AG04450 (cell line): ENCODE measurements at regions not wholly inside any gene's neighbourhood (a gene's known extent, or its start where the extent isn't known, plus 50 kb on each side); places are given as distances from the start of the nearest gene placed in this dataset.

ENCODE experiments used
- CTCF ChIA-PET: fragments of 300-600, 350-600 bp; formaldehyde crosslinking; extraction: SDS; loops from one replicate; lab custom pipeline; 2022; ENCODE audit warnings: antibody characterized with exemption, inconsistent platforms; lab: Charles Lee
- POLR2A ChIA-PET: fragments of 350-600 bp; formaldehyde crosslinking; extraction: SDS; loops from one replicate; lab custom pipeline; 2021; ENCODE audit warnings: antibody characterized with exemption, inconsistent platforms; lab: Yijun Ruan, JAX
- DNase-seq: peaks from one replicate; pipeline ENCODE4 v3.0.0-alpha.2; 2011; ENCODE audit warnings: low read depth, low spot score
- H3K27ac ChIP-seq: one replicate; pipeline ENCODE4 v1.5.1; 2012; ENCODE audit warnings: low read depth, low read length, control low read depth
- H3K27me3 ChIP-seq: one replicate; pipeline ENCODE4 v1.6.0; 2012; ENCODE audit warnings: low read length; ENCODE audit not compliant: control insufficient read depth, insufficient read depth
- H3K4me3 ChIP-seq: 2 replicates; pipeline ENCODE4 v1.5.1; 2011; ENCODE audit warnings: mild to moderate bottlenecking, low read depth, low read length, control low read depth
- H3K9me3 ChIP-seq: 2 replicates; pipeline ENCODE4 v1.5.1; 2012; ENCODE audit warnings: low read length; ENCODE audit not compliant: control insufficient read depth, insufficient read depth
- TF ChIP-seq, protein P1 (sequence below): IDR thresholded peaks from 2 replicates; pipeline ENCODE4 v1.5.1; 2011; ENCODE audit warnings: low read depth, low read length, control low read depth, inconsistent platforms

DNA sequence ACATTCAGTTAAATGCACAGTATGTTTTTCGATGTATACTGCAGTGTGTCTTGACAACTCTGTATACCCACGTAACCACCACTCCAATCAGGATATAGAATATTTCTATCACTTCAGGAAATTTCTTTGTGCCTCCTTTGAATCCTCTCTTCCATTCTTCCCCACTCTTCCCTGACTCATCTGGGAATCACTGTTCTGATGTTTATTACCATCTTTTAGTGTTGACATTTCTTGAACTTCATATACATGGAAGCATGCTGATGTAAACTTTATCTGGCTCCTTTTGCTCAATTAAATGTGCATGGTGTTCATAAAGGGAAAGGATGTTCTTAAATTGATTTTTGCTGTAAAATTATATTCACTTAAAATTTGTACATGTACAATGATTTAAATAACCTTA is 319.9 kb downstream of the PCDH7 start:
- CTCF ChIA-PET, result interaction anchor here (1.5 kb wide), 1 partner anchor 318 kb away, joined by 4 read pairs; no protein-coding TSS in a partner anchor
- TF ChIP-seq, protein P1, sequence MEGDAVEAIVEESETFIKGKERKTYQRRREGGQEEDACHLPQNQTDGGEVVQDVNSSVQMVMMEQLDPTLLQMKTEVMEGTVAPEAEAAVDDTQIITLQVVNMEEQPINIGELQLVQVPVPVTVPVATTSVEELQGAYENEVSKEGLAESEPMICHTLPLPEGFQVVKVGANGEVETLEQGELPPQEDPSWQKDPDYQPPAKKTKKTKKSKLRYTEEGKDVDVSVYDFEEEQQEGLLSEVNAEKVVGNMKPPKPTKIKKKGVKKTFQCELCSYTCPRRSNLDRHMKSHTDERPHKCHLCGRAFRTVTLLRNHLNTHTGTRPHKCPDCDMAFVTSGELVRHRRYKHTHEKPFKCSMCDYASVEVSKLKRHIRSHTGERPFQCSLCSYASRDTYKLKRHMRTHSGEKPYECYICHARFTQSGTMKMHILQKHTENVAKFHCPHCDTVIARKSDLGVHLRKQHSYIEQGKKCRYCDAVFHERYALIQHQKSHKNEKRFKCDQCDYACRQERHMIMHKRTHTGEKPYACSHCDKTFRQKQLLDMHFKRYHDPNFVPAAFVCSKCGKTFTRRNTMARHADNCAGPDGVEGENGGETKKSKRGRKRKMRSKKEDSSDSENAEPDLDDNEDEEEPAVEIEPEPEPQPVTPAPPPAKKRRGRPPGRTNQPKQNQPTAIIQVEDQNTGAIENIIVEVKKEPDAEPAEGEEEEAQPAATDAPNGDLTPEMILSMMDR, result no peak

DNA sequence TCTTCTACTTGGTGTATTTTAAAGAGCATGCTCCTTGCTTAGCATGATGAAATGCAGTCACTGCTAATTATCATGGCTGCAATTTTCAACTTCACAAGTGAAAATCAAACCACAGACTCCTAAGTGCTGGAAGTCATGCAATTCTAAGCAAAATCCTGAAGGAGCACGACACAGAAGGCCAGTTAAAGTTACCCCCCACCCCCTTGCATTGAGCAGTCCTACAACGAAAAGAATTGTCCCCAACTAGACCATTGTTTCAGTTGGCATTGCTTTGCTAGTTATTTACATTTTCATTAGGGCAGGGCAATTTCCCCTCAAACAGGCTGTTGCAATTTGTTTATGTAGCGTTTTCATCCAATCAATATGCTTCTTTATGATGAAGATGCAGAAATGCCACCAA is 321.2 kb downstream of the PCDH7 start:
- H3K27me3 ChIP-seq, result no peaks in the 10 kb centered on the region
- TF ChIP-seq, protein P1, result no peak
- ChIA-PET CTCF (no interaction called here), POLR2A (no interaction called here)
- no peaks in the 10 kb centered on the region for H3K9me3 ChIP-seq
- no peak overlapping the region for H3K4me3 ChIP-seq
- no peak overlapping the region for H3K27ac ChIP-seq
- DNase-seq, result no peak

More for the DNA sequence above, 319.9 kb downstream of the PCDH7 start:
- Histone ChIP-seq H3K27ac (no peak overlapping the region), H3K4me3 (no peak overlapping the region), H3K27me3 (no peaks in the 10 kb centered on the region), H3K9me3 (no peaks in the 10 kb centered on the region)
- no peak for DNase-seq
- POLR2A ChIA-PET, result no interaction called here

DNA sequence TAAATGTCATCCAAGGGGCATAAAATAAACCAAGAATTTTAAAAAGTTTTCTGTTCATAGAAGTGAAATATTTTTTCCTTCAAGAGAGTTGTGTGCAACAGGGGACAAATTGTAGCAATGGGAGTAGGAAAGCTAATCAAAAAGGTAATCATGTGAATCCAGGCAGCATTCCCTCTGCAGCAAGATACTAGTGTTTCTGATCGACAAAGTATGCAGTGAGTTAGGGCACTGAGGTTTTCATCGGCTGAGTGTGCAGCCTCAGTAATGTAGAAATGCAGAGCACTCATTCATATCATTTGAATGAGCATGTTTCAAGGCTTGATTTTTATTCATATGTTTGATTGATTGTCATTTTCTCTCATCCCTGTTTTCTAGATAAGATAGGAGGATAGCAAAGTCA is 321.7 kb downstream of the PCDH7 start:
- DNase-seq, result no peak
- ChIA-PET POLR2A (no interaction called here), CTCF (no interaction called here)
- H3K27ac ChIP-seq, result no peak overlapping the region
- no peak overlapping the region for H3K4me3 ChIP-seq
- TF ChIP-seq, protein P1, result no peak
- H3K27me3 ChIP-seq, result no peaks in the 10 kb centered on the region
- no peaks in the 10 kb centered on the region for H3K9me3 ChIP-seq

DNA sequence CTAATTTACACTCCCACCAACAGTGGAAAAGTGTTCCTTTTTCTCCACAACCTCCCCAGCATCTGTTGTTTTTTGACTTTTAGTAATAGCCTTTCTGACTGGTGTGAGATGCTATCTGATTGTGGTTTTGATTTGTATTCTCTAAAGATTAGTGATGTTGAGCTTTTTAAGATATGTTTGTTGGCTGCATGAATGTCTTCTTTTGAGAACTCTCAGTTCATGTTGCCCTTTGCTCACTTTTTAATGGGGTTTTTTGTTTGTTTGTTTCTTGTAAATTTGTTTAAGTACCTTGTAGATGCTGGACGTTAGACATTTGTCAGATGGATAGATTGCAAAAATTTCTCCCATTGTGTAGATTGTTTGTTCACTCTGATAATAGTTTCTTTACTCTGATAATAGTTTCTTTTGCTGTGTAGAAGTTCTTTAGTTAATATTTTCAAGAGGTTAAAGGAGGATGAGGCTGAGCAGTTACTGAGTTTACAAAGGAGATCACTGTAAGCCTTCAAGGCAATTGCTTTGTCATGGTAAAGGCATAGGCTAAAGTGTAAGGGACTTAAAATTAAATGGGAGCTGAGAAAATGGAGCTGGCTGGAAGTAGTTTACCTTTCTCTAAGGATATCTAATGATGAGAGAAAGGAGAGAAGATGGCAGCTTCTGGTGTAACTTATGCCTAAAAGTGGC is 323.4 kb downstream of the PCDH7 start:
- no peak for DNase-seq
- ChIA-PET CTCF (no interaction called here), POLR2A (no interaction called here)
- H3K27me3 ChIP-seq, result no peaks in the 10 kb centered on the region
- no peak overlapping the region for H3K4me3 ChIP-seq
- no peaks in the 10 kb centered on the region for H3K9me3 ChIP-seq
- no peak overlapping the region for H3K27ac ChIP-seq
- TF ChIP-seq, protein P1, result no peak

DNA sequence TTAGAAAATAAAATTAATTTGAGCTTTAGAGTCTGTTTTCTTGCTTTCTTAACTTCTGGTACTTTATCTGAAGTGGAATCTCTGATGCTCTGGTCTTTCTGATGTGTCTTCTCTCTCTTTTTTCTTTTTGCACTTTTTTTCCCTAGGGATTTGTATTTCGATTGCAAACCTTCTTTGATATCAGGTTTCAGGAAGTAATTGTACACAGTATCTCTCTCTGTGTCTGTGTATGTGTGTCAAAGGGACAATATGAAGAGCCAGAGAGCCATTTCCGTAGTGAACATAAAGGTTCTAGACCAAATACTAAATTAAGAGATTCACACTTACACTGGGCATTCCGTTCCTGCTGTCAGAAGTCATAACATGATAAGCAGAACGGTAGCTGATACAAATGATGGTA is 325.0 kb downstream of the PCDH7 start:
- no peaks in the 10 kb centered on the region for H3K9me3 ChIP-seq
- TF ChIP-seq, protein P1, result no peak
- no peak overlapping the region for H3K27ac ChIP-seq
- ChIA-PET POLR2A (no interaction called here), CTCF (interaction anchor here (0.6 to 2.1 kb wide), 10 partner anchors 9 to 408 kb away, joined by 3 to 6 read pairs (median 3); no protein-coding TSS in a partner anchor)
- no peak for DNase-seq
- H3K27me3 ChIP-seq, result no peaks in the 10 kb centered on the region
- H3K4me3 ChIP-seq, result no peak overlapping the region
